Activated CD4-positive, alpha-beta T cell treated with anti-CD3 and anti-CD28 coated beads, Interleukin-2, amount 10 ng/mL, durations not matched to agents 24 days and 14 days (primary cell): ENCODE measurements at regions not wholly inside any gene's neighbourhood (a gene's known extent, or its start where the extent isn't known, plus 50 kb on each side); places are given as distances from the start of the nearest gene placed in this dataset.

ENCODE experiments used
- DNase-seq: peaks from one replicate; pipeline ENCODE4 v3.0.0; 2022
- H3K27ac Mint-ChIP-seq: one replicate; pipeline ENCODE4 v1.8.0; 2022; ENCODE audit warnings: mild to moderate bottlenecking, mixed read lengths
- H3K27me3 Mint-ChIP-seq: one replicate; pipeline ENCODE4 v1.8.0; 2022; ENCODE audit warnings: mixed read lengths
- H3K36me3 Mint-ChIP-seq: one replicate; pipeline ENCODE4 v1.8.0; 2022; ENCODE audit warnings: low read depth, mild to moderate bottlenecking, mixed read lengths
- H3K4me1 Mint-ChIP-seq: one replicate; pipeline ENCODE4 v1.8.0; 2021; ENCODE audit warnings: mixed read lengths
- H3K4me3 Mint-ChIP-seq: one replicate; pipeline ENCODE4 v1.8.0; 2022; ENCODE audit warnings: mild to moderate bottlenecking, moderate library complexity, mixed read lengths
- H3K9me3 Mint-ChIP-seq: one replicate; pipeline ENCODE4 v1.8.0; 2021; ENCODE audit warnings: mixed read lengths
- intact Hi-C: fragments of 100-400 bp; cut with micrococcal nuclease; formaldehyde crosslinking; loops from one replicate; pipeline ENCODE4 v1.15.1; 2023

- Mint-ChIP-seq H3K4me1 (no peaks in the 10 kb centered on the region), H3K36me3 (no peaks in the 10 kb centered on the region), H3K4me3 (no peak overlapping the region), H3K9me3 (no peaks in the 10 kb centered on the region), H3K27ac (no peak overlapping the region), H3K27me3 (peaks cover 28% of the 10 kb centered on the region)
- intact Hi-C loops = no loop called here
- DNase-seq = no peak
Measured at GRCh38 chr20:51158226-51158625, 135.3 kb upstream of the KCNG1 start.

DNA sequence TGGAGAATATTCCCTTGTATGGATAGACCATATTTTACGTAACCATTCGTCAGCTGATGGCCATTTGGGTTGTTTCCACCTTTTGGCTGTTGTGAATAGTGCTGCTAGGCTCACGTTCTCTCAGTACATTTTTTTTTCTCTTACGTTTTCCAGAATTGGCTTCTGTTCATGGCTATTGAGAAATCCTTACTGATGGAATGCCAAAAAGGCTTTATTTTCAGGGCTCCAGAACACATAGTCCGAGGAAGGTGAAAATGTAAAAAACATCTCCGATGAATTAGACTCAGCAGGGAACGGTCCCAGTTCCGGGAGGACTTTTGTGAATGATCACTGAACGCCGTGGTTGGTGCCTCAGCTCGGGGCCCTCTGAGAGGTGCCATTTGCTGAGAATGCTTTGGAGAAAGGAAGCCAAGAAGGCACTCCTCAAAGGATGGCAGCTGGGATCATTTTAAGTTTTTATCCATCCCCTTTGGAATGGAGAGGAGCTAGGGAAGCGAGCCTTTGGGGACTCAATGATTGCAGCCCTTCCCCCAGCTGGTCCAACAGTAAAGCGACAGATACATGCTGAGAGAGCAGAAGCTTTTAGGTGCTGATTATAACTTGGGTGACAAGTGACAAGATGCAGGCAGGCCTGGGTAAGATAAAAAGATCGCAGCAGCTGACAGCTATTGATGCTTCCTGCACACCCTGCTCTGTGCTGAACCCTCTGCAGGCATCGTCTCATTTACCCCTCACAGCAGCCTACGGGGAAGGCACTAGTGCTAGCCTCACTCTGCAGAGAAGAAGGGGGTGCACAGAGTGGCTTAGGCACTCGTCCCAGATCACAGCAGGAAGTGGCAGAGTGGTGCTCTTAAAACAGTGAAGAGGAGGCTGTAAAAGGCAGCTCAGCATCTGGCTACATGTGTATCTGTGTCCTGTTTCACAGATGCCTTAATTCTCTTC, 133.4 kb upstream of the KCNG1 start:
- Mint-ChIP-seq H3K4me3 (no peak overlapping the region), H3K27ac (no peak overlapping the region), H3K9me3 (no peaks in the 10 kb centered on the region), H3K27me3 (peaks cover 36% of the 10 kb centered on the region), H3K4me1 (no peaks in the 10 kb centered on the region), H3K36me3 (no peaks in the 10 kb centered on the region)
- DNase-seq = no peak
- intact Hi-C loops = no loop called here

GRCh38 chr20:51154708-51155690, 132.1 kb upstream of the KCNG1 start:
- H3K9me3 Mint-ChIP-seq = no peaks in the 10 kb centered on the region
- H3K4me1 Mint-ChIP-seq = no peaks in the 10 kb centered on the region
- no peak overlapping the region for H3K4me3 Mint-ChIP-seq
- no peak for DNase-seq
- H3K27me3 Mint-ChIP-seq = peaks cover 38% of the 10 kb centered on the region
- no peaks in the 10 kb centered on the region for H3K36me3 Mint-ChIP-seq
- intact Hi-C loops = no loop called here
- no peak overlapping the region for H3K27ac Mint-ChIP-seq

DNA sequence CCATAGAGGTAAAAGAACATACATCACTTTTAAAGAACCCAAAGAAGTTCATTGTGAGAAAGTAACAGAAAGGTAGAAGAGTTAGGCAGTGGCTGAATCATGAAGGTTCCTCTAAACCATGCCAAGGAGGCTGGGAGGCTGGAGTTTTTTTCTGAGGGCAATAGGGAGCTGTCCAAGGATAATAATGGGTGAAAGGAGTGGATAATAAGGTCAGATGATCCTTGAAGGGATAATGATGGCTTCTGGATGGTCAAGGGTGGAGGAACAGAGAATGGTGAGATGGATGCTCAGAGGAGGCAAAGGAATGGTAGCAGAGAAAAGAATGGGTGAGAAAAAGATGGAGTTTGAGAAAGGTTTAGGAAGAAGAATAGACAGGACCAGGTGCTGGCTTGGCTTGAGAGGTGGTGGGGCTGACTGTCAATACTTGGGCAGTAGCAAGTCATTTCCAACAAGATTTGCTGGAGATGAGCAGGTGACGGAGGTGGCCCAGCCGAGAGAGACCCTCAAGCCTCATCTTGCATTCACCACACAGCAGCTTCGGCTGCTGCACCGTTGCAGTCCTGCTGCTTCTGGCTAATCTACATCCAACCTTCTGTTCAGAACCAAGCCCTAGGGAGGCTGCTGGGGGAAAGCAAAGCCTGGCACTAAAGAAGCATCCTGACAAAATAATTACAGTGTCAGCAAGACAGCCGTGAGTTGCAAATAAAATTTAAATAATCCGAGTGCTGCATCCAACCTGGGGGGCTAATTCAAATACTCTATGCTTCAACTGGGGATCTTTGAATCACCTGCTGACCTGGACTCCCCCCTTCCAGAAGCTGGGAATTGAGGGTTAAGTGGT, 131.2 kb upstream of the KCNG1 start:
- Mint-ChIP-seq H3K4me3 (no peak overlapping the region), H3K9me3 (no peaks in the 10 kb centered on the region), H3K27me3 (peaks cover 36% of the 10 kb centered on the region), H3K36me3 (no peaks in the 10 kb centered on the region), H3K4me1 (no peaks in the 10 kb centered on the region), H3K27ac (no peak overlapping the region)
- no peak for DNase-seq
- intact Hi-C loops = no loop called here

- no peak for DNase-seq
- no peaks in the 10 kb centered on the region for H3K36me3 Mint-ChIP-seq
- no peaks in the 10 kb centered on the region for H3K4me1 Mint-ChIP-seq
- no peak overlapping the region for H3K27ac Mint-ChIP-seq
- intact Hi-C loops = no loop called here
- H3K27me3 Mint-ChIP-seq = peaks cover 29% of the 10 kb centered on the region
- no peak overlapping the region for H3K4me3 Mint-ChIP-seq
- no peaks in the 10 kb centered on the region for H3K9me3 Mint-ChIP-seq
Measured at GRCh38 chr20:51148941-51149340, 126.0 kb upstream of the KCNG1 start.

DNA sequence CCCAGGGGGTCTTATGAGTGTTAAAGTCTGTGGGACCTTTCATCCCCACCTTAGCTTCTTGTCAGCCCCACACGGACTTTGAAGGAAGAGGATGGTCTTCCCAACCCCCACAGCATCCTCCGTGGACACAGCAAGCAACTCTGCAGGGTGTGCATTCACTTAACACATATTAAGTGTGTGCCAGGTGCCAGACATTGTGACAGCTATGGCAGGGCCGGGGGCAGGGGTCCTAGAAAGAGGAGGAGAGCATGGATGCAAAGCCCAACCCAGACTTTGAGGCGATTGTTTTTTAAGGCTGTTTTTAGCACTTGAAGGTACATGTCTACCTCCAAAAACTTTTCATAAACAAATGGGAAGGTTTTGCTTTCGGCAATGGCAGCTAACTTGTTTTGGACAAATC, 121.6 kb upstream of the KCNG1 start:
- intact Hi-C loops = no loop called here
- H3K27me3 Mint-ChIP-seq = peaks cover 25% of the 10 kb centered on the region
- H3K36me3 Mint-ChIP-seq = no peaks in the 10 kb centered on the region
- no peak for DNase-seq
- H3K4me3 Mint-ChIP-seq = no peak overlapping the region
- H3K27ac Mint-ChIP-seq = no peak overlapping the region
- H3K4me1 Mint-ChIP-seq = no peaks in the 10 kb centered on the region
- no peaks in the 10 kb centered on the region for H3K9me3 Mint-ChIP-seq

DNA sequence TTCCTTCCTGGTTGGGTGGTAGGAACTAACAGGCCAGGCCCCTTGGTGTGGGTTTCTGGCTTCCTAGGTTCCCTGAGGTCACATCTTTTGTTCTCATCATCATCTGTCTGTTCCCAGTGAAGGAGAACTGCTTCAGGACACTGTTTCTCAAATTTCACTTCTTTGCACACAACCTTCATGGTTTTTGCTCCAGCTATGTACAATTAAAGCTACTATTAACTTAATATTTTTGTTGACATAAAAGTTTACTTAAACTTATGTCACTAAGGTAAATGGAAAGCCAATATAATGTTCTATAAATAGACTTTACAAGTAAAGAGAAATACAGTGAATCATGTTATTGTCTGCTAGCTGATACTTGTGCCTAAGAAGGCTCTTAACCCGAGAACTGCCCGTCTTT, 120.7 kb upstream of the KCNG1 start:
- intact Hi-C loops = no loop called here
- H3K27me3 Mint-ChIP-seq = peaks cover 25% of the 10 kb centered on the region

DNA sequence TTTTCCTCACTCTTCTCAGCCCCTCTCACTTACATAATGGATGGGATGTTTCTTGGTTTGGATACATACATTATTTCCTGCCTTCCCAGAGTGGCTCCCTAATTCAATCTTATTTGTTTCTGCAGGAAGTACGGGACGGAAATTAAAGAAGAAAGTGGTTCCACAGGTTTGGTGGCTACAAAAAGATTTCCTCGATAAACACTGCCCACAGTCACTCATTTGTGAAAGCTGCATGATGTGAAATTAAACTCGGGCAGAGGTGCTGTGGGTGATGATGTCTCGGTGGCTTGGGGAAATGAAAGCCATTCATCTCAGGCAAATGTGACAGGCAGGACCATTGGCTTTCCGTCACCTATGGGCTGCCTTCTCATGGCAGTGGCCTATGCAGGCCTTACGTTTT, 119.5 kb upstream of the KCNG1 start:
- H3K36me3 Mint-ChIP-seq = no peaks in the 10 kb centered on the region
- H3K4me1 Mint-ChIP-seq = no peaks in the 10 kb centered on the region
- DNase-seq = no peak
- H3K4me3 Mint-ChIP-seq = no peak overlapping the region
- intact Hi-C loops = no loop called here
- no peak overlapping the region for H3K27ac Mint-ChIP-seq
- H3K9me3 Mint-ChIP-seq = no peaks in the 10 kb centered on the region
- peaks cover 22% of the 10 kb centered on the region for H3K27me3 Mint-ChIP-seq

More for the DNA sequence above, 120.7 kb upstream of the KCNG1 start:
- H3K4me1 Mint-ChIP-seq = no peaks in the 10 kb centered on the region
- no peaks in the 10 kb centered on the region for H3K9me3 Mint-ChIP-seq
- H3K36me3 Mint-ChIP-seq = no peaks in the 10 kb centered on the region
- no peak for DNase-seq
- H3K4me3 Mint-ChIP-seq = no peak overlapping the region
- no peak overlapping the region for H3K27ac Mint-ChIP-seq

DNA sequence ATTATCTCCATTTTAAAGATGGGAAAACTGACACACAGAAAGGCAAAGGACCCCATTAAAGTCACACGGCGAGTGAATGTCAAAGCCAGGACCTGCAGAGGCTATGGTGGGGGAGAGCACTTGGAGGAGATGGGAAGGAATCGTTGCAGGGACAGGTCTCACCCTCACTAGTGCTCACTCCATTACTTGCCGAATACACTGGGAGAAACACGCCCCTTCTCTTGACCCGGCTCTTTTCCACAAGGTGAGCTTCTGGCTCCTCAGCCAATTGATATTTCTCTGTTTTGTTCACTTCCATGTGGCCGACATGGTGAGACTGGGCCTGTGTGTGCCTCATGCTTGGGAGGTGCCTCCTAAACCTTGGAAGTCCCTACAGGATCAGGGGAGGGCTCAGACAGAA, 117.8 kb upstream of the KCNG1 start:
- intact Hi-C loops = no loop called here
- H3K27me3 Mint-ChIP-seq = peaks cover 18% of the 10 kb centered on the region
- H3K27ac Mint-ChIP-seq = no peak overlapping the region
- H3K9me3 Mint-ChIP-seq = no peaks in the 10 kb centered on the region
- no peaks in the 10 kb centered on the region for H3K4me1 Mint-ChIP-seq
- no peak for DNase-seq
- no peaks in the 10 kb centered on the region for H3K36me3 Mint-ChIP-seq
- H3K4me3 Mint-ChIP-seq = no peak overlapping the region

- Mint-ChIP-seq H3K4me3 (no peak overlapping the region), H3K27ac (no peak overlapping the region), H3K9me3 (no peaks in the 10 kb centered on the region), H3K27me3 (peaks cover 17% of the 10 kb centered on the region), H3K36me3 (no peaks in the 10 kb centered on the region), H3K4me1 (no peaks in the 10 kb centered on the region)
- intact Hi-C loops = no loop called here
- DNase-seq = no peak
Measured at GRCh38 chr20:51139891-51140290, 117.0 kb upstream of the KCNG1 start.

GRCh38 chr20:51138576-51138975, 115.7 kb upstream of the KCNG1 start:
- intact Hi-C loops = no loop called here
- Mint-ChIP-seq H3K27me3 (peaks cover 10% of the 10 kb centered on the region), H3K27ac (no peak overlapping the region), H3K4me1 (no peaks in the 10 kb centered on the region), H3K4me3 (no peak overlapping the region), H3K36me3 (no peaks in the 10 kb centered on the region), H3K9me3 (no peaks in the 10 kb centered on the region)
- no peak for DNase-seq

DNA sequence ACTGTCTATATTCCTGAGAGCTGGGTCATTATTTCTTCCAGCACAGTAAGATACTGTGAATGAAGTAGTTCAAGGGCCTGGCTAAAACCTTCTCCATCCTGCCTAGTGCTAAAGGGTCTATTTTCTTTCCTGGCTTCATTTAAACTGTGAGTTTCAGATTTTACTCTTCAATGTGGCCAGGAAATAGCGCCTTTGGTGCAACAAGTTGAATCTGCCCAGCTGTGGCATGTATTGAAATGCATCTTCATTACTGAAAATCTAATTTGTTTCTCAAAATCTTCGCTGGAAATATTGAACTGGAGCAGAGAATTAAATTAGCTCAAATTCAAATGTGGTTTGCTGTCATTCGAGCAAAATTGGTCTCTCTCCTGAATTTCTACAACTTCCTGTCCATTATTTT, 114.6 kb upstream of the KCNG1 start:
- no peaks in the 10 kb centered on the region for H3K4me1 Mint-ChIP-seq
- DNase-seq = no peak
- no peaks in the 10 kb centered on the region for H3K9me3 Mint-ChIP-seq
- intact Hi-C loops = no loop called here
- H3K27me3 Mint-ChIP-seq = peaks cover 10% of the 10 kb centered on the region
- no peak overlapping the region for H3K27ac Mint-ChIP-seq
- H3K4me3 Mint-ChIP-seq = no peak overlapping the region
- no peaks in the 10 kb centered on the region for H3K36me3 Mint-ChIP-seq

DNA sequence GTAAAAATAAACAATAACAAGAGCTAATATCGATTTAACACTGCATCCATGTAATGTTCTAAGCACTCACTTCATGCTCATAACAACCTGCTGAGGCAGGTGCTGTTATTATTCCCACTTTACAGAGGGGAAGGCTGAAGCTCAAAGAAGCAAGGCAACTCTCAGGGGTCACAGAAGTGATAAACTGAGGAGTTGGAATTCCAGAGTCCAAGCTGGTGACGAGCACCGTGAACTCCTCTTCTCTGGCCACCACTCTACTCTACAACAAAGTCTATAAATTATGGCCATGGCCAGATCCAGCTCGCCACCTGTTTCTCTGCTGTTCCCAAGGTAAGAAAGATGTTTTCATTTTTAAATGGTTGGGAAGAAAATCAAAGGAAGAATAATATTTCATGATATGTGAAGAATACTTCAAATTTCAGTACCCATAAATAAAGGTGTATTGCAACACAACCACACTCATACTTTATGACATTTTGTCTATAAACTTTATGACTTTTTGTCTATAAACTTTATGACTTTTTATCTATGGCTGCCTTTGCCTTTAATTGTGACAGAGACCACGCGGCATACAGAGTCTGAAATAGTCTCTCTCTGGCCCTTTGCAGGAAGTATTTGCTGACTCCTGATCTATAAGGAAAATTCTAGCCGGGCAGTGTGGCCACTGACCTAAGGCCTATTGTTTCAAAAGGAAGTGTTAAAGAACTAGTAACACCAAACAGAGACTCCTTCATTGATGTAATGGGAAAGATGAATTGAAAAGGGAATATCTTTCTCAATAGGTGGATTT, 113.2 kb upstream of the KCNG1 start:
- no peaks in the 10 kb centered on the region for H3K9me3 Mint-ChIP-seq
- intact Hi-C loops = no loop called here
- no peak for DNase-seq
- no peaks in the 10 kb centered on the region for H3K4me1 Mint-ChIP-seq
- peaks cover 7% of the 10 kb centered on the region for H3K27me3 Mint-ChIP-seq
- no peaks in the 10 kb centered on the region for H3K36me3 Mint-ChIP-seq
- no peak overlapping the region for H3K4me3 Mint-ChIP-seq
- H3K27ac Mint-ChIP-seq = no peak overlapping the region
